DMS53 (cell line): ENCODE measurements at regions not wholly inside any gene's neighbourhood (a gene's known extent, or its start where the extent isn't known, plus 50 kb on each side); places are given as distances from the start of the nearest gene placed in this dataset.

Experiments used
- DNase-seq: peaks from one replicate; lab custom pipeline; 2025; lab: John Stamatoyannopoulos, UW

DNA sequence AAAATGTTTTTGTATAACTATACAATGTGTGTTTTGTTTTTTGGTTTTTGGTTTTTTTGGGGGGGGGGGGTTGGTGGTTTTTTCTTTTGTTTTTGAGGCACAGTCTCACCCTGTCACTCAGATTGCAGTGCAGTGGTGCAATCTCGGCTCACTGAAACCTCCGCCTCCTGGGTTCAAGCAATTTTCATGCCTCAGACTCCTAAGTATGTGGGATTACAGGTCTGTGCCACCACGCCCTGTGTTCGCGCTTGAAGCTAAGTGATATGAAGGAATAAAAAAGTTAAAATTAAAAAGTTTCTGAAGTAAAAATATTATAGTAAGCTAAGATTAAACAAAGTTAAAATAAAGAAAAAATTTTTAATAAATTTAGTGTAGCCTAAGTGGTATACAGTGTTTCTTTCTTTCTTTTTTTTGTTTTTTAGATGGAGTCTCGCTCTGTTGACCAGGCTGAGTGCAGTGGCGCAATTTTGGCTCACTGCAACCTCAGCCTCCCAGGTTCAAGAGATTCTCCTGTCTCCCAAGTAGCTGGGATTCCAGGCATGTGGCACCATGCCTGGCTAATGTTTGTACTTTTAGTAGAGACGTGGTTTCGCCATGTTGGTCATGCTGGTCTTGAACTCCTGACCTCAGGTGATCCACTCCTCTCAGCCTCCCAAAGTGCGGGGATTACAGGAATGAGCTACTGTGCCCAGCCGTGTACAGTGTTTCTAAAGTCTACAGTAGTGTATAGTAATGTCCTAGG is 53.9 kb upstream of the TEX55 start:
- DNase-seq, result no peak

DNA sequence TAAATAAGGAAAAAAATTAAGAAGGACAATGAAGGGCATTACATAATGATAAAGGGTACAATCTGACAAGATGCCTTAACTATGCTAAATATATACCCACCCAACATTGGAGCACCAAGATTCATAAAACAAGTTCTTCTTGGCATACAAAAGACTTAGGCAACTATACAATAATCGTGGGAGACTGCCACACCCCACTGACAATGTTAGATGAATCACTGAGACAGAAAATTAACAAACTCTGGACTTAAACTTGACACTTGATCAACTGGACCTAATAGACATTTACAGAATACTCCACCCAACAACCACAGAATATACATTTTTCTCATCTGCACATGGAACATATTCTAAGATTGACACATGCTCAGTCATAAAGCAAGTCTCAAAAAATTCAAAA is 53.2 kb upstream of the IGSF11 start:
- no peak for DNase-seq

DNA sequence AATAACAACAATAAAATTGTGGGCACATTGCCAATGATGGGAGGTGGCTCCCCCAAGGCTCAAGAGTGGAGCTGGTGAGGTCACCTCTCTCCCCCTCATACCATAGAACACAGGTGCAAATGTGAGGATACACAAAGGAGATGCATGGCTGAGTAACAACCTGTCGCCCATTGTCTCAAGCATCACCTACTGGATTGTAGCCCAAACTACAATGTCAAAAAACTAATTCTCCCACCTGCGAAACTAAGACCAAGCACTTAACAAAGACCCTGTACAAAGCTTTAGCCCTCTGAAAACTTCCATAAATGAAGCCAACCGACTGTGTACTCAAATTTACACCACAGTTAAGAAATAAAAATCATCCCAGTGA is 50.4 kb upstream of the IGSF11 start:
- no peak for DNase-seq

DNA sequence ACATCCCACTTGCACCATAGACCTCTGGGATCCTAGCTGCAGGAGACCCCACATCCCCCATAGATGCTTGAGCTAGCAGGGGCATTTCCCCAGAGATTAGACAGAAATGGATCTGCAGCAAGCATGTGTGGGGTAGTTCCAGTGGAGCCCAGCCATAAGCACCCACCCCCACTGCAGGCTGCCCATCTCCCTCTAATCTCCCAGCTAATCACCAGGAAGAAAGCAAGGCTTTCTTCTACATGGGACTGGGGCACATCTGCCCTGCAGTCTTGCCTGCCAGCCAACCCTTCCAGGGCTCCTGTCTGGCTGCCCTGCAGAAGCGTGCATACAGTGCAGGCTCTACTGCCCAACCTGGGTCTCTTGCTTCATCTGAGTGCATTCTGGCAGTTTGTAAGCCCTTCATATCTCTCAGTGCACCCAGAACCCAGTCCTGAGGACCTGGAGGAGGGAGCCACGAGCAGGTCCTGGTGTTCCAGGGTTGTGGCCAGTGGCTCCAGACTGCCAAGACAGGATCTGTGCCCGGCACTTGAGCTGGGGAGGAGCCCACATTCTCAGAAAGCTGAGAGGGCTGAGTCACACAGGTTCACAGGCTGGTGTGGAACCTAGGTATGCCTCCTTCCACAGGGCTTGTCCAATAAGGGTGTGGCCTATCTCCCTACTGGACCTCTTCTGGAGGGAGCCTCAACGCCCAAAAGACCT is 49.9 kb upstream of the IGSF11 start:
- peak; percentile 7 for DNase-seq
